ENCODE measurements at regions not wholly inside any gene's neighbourhood (a gene's known extent, or its start where the extent isn't known, plus 50 kb on each side); places are given as distances from the start of the nearest gene placed in this dataset.

DNA sequence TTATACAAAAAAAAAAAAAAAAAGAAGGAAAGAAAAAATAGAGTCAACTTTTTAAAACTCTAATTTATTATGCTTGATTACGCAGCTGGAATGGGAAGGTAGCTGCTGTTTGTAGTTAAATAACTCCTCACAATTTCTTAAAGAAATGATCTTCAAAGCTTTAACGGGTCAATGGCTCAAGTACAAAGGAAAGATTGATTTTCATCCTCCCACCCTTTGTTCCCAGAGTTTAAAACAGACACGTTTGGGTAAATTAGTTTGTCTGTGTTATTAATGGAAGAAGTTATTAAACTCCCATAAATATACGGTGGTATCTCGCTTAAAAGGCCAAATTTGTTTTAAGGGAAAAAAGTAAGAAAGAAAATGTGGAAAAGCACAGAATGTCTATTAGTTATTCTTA lies 179.3 kb downstream of the EMX2 start:
- intact Hi-C loops (cut with micrococcal nuclease): no loop called here
- peaks cover 5% of the 10 kb centered on the region for H3K27me3 Mint-ChIP-seq
- H3K27ac Mint-ChIP-seq: no peak overlapping the region
- no peak for DNase-seq
- no peaks in the 10 kb centered on the region for H3K36me3 Mint-ChIP-seq (ENCODE audit: low read depth)
- H3K4me1 Mint-ChIP-seq: no peaks in the 10 kb centered on the region
- no peak overlapping the region for H3K4me3 Mint-ChIP-seq
- H3K9me3 Mint-ChIP-seq: no peaks in the 10 kb centered on the region

- no peaks in the 10 kb centered on the region for H3K9me3 Mint-ChIP-seq
- H3K36me3 Mint-ChIP-seq (ENCODE audit: low read depth): no peaks in the 10 kb centered on the region
- intact Hi-C loops (cut with micrococcal nuclease): no loop called here
- H3K4me3 Mint-ChIP-seq: no peak overlapping the region
- H3K27ac Mint-ChIP-seq: no peak overlapping the region
- H3K4me1 Mint-ChIP-seq: no peaks in the 10 kb centered on the region
- peaks cover 3% of the 10 kb centered on the region for H3K27me3 Mint-ChIP-seq
- DNase-seq: no peak
These were observed 180.8 kb downstream of the EMX2 start for GRCh38 chr10:117723343-117723742.

- no peak overlapping the region for H3K4me3 Mint-ChIP-seq
- no peaks in the 10 kb centered on the region for H3K36me3 Mint-ChIP-seq (ENCODE audit: low read depth)
- no peak overlapping the region for H3K27ac Mint-ChIP-seq
- H3K9me3 Mint-ChIP-seq: no peaks in the 10 kb centered on the region
- no peaks in the 10 kb centered on the region for H3K4me1 Mint-ChIP-seq
- no peak for DNase-seq
- intact Hi-C loops (cut with micrococcal nuclease): no loop called here
- peaks cover 7% of the 10 kb centered on the region for H3K27me3 Mint-ChIP-seq
These were observed 183.4 kb downstream of the EMX2 start for GRCh38 chr10:117725993-117726392.

GRCh38 chr10:117726596-117727295 lies 184.2 kb downstream of the EMX2 start:
- Mint-ChIP-seq H3K4me3 (no peak overlapping the region), H3K27ac (no peak overlapping the region), H3K27me3 (peaks cover 13% of the 10 kb centered on the region), H3K9me3 (no peaks in the 10 kb centered on the region), H3K4me1 (no peaks in the 10 kb centered on the region), H3K36me3 (ENCODE audit: low read depth) (no peaks in the 10 kb centered on the region)
- DNase-seq: no peak
- intact Hi-C loops (cut with micrococcal nuclease): no loop called here

DNA sequence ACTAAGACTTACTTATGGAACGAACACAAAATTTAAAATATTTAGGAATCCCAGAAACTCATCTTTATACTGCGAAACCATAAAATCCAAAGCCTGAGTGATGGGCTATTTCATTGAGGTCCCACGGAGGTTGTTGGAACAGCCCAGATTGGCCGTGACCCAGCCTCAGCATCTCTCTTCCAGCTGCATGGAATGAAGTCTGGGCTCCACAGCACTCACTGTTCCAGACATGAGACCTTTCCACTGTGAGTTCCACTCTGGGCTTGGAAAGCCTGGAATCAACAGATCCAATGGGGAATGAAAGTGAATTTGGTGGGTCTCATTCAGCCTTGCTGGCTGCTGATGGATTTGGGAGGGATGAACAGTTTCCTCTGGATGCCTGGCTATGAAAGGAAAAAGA lies 184.9 kb downstream of the EMX2 start:
- H3K9me3 Mint-ChIP-seq: no peaks in the 10 kb centered on the region
- no peak for DNase-seq
- H3K4me1 Mint-ChIP-seq: no peaks in the 10 kb centered on the region
- no peak overlapping the region for H3K4me3 Mint-ChIP-seq
- no peak overlapping the region for H3K27ac Mint-ChIP-seq
- H3K27me3 Mint-ChIP-seq: peaks cover 20% of the 10 kb centered on the region
- no peaks in the 10 kb centered on the region for H3K36me3 Mint-ChIP-seq (ENCODE audit: low read depth)
- intact Hi-C loops (cut with micrococcal nuclease): no loop called here

DNA sequence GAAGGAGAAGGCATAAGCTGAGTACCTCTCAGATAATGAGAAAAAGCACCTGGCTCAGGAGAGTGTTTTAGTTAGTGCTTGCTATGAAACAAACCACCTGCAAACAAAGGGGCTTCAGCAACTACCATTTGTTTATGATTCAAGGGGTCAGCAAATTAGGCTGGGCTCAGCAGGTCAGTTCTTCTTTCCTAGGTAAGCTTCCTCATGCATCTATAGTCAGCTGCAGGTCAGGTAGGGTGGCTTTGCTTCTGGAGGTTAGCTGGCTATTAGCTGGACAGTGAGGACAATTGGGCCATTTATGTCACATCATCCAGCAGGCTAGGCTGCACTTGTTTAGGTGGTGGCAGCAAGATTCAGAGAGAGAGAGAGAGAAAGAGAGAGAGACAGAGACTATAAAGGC lies 185.5 kb downstream of the EMX2 start:
- Mint-ChIP-seq H3K27me3 (peaks cover 22% of the 10 kb centered on the region), H3K36me3 (ENCODE audit: low read depth) (no peaks in the 10 kb centered on the region), H3K4me1 (no peaks in the 10 kb centered on the region), H3K27ac (no peak overlapping the region), H3K4me3 (no peak overlapping the region), H3K9me3 (no peaks in the 10 kb centered on the region)
- intact Hi-C loops (cut with micrococcal nuclease): no loop called here
- no peak for DNase-seq

- H3K9me3 Mint-ChIP-seq: no peaks in the 10 kb centered on the region
- no peaks in the 10 kb centered on the region for H3K36me3 Mint-ChIP-seq (ENCODE audit: low read depth)
- DNase-seq: no peak
- intact Hi-C loops (cut with micrococcal nuclease): no loop called here
- no peak overlapping the region for H3K4me3 Mint-ChIP-seq
- H3K27me3 Mint-ChIP-seq: peaks cover 29% of the 10 kb centered on the region
- no peak overlapping the region for H3K27ac Mint-ChIP-seq
- no peaks in the 10 kb centered on the region for H3K4me1 Mint-ChIP-seq
These were observed 186.6 kb downstream of the EMX2 start for GRCh38 chr10:117729156-117729555.

GRCh38 chr10:117731121-117731791 lies 188.7 kb downstream of the EMX2 start:
- Mint-ChIP-seq H3K27ac (no peak overlapping the region), H3K4me3 (no peak overlapping the region), H3K4me1 (no peaks in the 10 kb centered on the region), H3K36me3 (ENCODE audit: low read depth) (no peaks in the 10 kb centered on the region), H3K9me3 (no peaks in the 10 kb centered on the region), H3K27me3 (peaks cover 40% of the 10 kb centered on the region)
- DNase-seq: no peak
- intact Hi-C loops (cut with micrococcal nuclease): loop anchor here (5.0 kb wide), 1 partner anchor 179 kb away; no protein-coding TSS in a partner anchor

- intact Hi-C loops (cut with micrococcal nuclease): loop anchor here (5.0 kb wide), 1 partner anchor 183 kb away; no protein-coding TSS in a partner anchor
- Mint-ChIP-seq H3K4me3 (no peak overlapping the region), H3K36me3 (ENCODE audit: low read depth) (no peaks in the 10 kb centered on the region), H3K27ac (no peak overlapping the region), H3K4me1 (no peaks in the 10 kb centered on the region), H3K9me3 (no peaks in the 10 kb centered on the region), H3K27me3 (peaks cover 42% of the 10 kb centered on the region)
- no peak for DNase-seq
These were observed 192.3 kb downstream of the EMX2 start for GRCh38 chr10:117734731-117735405.

DNA sequence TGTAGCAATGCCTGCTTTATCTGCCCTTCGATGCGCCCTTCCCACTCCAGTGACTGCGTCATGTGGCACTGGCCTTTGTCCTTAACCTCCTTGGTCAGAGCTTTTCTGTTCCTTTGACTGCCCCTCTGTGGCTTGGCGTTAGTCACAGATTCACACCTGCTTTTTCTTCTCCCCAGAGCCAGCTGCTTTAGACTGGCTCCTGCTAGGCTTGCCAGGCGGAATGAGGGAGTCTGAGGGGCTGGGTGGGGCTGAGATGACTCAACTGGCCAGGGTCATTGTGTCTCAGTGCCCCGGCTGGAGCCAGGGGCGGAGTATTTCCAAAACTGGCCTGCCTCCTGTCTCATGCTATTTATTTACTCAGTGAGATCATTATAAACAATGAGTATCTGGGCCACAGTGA lies 194.1 kb downstream of the EMX2 start:
- Mint-ChIP-seq H3K27ac (no peak overlapping the region), H3K4me1 (no peaks in the 10 kb centered on the region), H3K4me3 (no peak overlapping the region), H3K27me3 (peaks cover 31% of the 10 kb centered on the region), H3K9me3 (no peaks in the 10 kb centered on the region), H3K36me3 (ENCODE audit: low read depth) (no peaks in the 10 kb centered on the region)
- no peak for DNase-seq
- intact Hi-C loops (cut with micrococcal nuclease): no loop called here

GRCh38 chr10:117740088-117740487 lies 197.5 kb downstream of the EMX2 start:
- Mint-ChIP-seq H3K36me3 (ENCODE audit: low read depth) (no peaks in the 10 kb centered on the region), H3K27me3 (peaks cover 12% of the 10 kb centered on the region), H3K4me1 (no peaks in the 10 kb centered on the region), H3K27ac (no peak overlapping the region), H3K4me3 (no peak overlapping the region), H3K9me3 (no peaks in the 10 kb centered on the region)
- no peak for DNase-seq
- intact Hi-C loops (cut with micrococcal nuclease): no loop called here

DNA sequence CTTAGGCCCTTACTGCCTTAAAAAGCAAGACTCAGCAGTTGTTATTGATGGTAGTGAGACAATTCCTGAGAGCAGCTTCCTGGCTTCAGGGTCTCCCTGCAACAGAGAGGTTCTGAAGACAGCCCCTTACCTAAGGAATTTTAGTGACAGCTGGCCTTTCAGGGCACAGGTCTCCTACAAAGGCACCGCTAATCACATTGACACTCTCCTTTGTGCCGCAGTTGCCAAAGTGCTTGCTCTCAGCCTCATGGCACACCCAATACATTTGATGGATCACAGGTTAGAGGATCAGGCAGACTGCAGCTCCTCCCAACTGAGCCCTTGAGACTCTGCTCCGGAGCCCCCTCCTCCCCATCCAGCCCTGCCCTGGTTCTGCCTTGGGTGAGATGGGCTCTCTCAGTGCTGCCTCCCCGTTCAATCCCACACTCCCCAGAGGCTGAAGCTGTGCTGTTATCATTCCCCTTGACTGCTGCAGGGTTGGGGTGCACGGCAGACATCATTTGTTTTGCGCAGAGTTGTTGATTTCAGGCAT lies 198.2 kb downstream of the EMX2 start:
- intact Hi-C loops (cut with micrococcal nuclease): no loop called here
- H3K36me3 Mint-ChIP-seq (ENCODE audit: low read depth): no peaks in the 10 kb centered on the region
- no peaks in the 10 kb centered on the region for H3K9me3 Mint-ChIP-seq
- peaks cover 8% of the 10 kb centered on the region for H3K27me3 Mint-ChIP-seq
- no peak overlapping the region for H3K27ac Mint-ChIP-seq
- no peak overlapping the region for H3K4me3 Mint-ChIP-seq
- H3K4me1 Mint-ChIP-seq: no peaks in the 10 kb centered on the region
- no peak for DNase-seq

- Mint-ChIP-seq H3K9me3 (no peaks in the 10 kb centered on the region), H3K27me3 (peaks cover 3% of the 10 kb centered on the region), H3K4me1 (no peaks in the 10 kb centered on the region), H3K27ac (no peak overlapping the region), H3K36me3 (ENCODE audit: low read depth) (no peaks in the 10 kb centered on the region), H3K4me3 (no peak overlapping the region)
- intact Hi-C loops (cut with micrococcal nuclease): no loop called here
- no peak for DNase-seq
These were observed 199.0 kb downstream of the EMX2 start for GRCh38 chr10:117741524-117741923.

DNA sequence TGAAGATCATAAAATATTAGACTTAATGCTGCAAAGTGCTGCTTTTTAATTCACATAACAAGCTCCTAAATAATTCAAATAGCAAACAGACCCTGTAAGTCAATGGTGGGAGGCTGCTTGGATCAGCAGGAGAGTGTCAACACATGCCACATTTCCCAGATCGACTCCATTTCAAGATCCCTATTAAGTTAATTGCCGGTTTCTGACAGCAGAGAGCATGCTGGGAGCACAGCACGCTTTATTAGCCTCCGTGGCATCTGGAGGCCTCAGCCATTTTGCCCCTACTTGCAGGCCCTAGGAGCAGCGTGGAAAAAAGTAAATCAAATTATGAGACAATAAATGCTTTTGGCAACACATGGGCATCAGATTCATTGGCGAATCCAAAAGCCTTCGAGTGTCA lies 201.0 kb downstream of the EMX2 start:
- Mint-ChIP-seq H3K4me1 (no peaks in the 10 kb centered on the region), H3K9me3 (no peaks in the 10 kb centered on the region), H3K27ac (no peak overlapping the region), H3K4me3 (no peak overlapping the region), H3K36me3 (ENCODE audit: low read depth) (no peaks in the 10 kb centered on the region), H3K27me3 (no peaks in the 10 kb centered on the region)
- intact Hi-C loops (cut with micrococcal nuclease): no loop called here
- no peak for DNase-seq

Measured in activated CD4-positive, alpha-beta T cell treated with anti-CD3 and anti-CD28 coated beads, Interleukin-2, amount 10 ng/mL, durations not matched to agents 24 days and 14 days (primary cell).